Ishikawa (cell line): ENCODE measurements at regions not wholly inside any gene's neighbourhood (a gene's known extent, or its start where the extent isn't known, plus 50 kb on each side); places are given as distances from the start of the nearest gene placed in this dataset.
A peak's percentile ranks its signal among the peaks of the same experiment; 100 is the strongest.

ENCODE experiments used
- CEBPB ChIP-seq: IDR thresholded peaks from 2 replicates; pipeline ENCODE4 v1.6.1; 2012
- CREB1 ChIP-seq: IDR thresholded peaks from 2 replicates; pipeline ENCODE4 v1.6.1; 2012; ENCODE audit warnings: low read depth
- EGR1 ChIP-seq: IDR thresholded peaks from 2 replicates; pipeline ENCODE4 v1.6.1; 2012
- EP300 ChIP-seq: IDR thresholded peaks from 2 replicates; pipeline ENCODE4 v1.6.1; 2012; ENCODE audit warnings: borderline replicate concordance
- FOXM1 ChIP-seq: IDR thresholded peaks from 2 replicates; pipeline ENCODE4 v1.6.1; 2012; ENCODE audit warnings: low read depth, borderline replicate concordance
- NFIC ChIP-seq: IDR thresholded peaks from 2 replicates; pipeline ENCODE4 v1.6.1; 2012
- RAD21 ChIP-seq: IDR thresholded peaks from 2 replicates; pipeline ENCODE4 v1.6.1; 2012; ENCODE audit warnings: low read depth
- TAF1 ChIP-seq: IDR thresholded peaks from 2 replicates; pipeline ENCODE4 v1.6.1; 2012; ENCODE audit warnings: low read depth, mild to moderate bottlenecking
- TCF12 ChIP-seq: IDR thresholded peaks from 2 replicates; pipeline ENCODE4 v1.6.1; 2012; ENCODE audit warnings: low read depth
- TEAD4 ChIP-seq: IDR thresholded peaks from 2 replicates; pipeline ENCODE4 v1.6.1; 2012
- YY1 ChIP-seq: IDR thresholded peaks from 2 replicates; pipeline ENCODE4 v1.6.1; 2012; ENCODE audit warnings: low read depth
- ZBTB7A ChIP-seq: IDR thresholded peaks from 2 replicates; pipeline ENCODE4 v1.6.1; 2012; ENCODE audit warnings: low read depth
- TF ChIP-seq, protein P1 (sequence below): IDR thresholded peaks from 2 replicates; pipeline ENCODE4 v1.6.1; 2012
- TF ChIP-seq, protein P2 (sequence below): IDR thresholded peaks from 2 replicates; pipeline ENCODE4 v1.6.1; 2012
- TF ChIP-seq, protein P3 (sequence below): IDR thresholded peaks from 2 replicates; pipeline ENCODE4 v1.6.1; 2012; ENCODE audit warnings: low read depth, mild to moderate bottlenecking

DNA sequence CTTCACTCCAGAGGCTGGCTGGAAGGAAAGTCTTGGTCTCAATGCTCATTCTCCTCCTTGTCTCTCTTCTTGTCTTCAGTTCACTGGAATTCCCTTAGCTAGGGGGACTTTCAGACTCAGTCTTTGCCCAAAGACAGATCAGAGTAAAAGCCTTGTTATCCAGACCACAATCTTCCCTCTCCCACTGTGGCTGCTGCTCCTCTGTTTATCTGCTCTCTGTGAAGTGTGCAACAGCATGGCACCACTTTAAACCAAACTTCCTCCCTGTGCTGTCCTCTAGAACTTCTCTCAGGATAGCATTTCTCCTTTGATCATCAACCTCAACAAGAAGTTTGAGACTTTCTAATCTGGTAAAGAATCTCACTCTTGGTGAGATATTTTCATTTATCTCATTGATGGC is 530.1 kb upstream of the SLIT2 start:
- no peak for TF ChIP-seq EP300
- TF ChIP-seq, protein P1, sequence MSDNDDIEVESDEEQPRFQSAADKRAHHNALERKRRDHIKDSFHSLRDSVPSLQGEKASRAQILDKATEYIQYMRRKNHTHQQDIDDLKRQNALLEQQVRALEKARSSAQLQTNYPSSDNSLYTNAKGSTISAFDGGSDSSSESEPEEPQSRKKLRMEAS, result no peak
- TF ChIP-seq RAD21, result no peak
- no peak for TF ChIP-seq ZBTB7A
- TF ChIP-seq TAF1, result no peak
- TF ChIP-seq TCF12, result no peak
- TF ChIP-seq TEAD4, result no peak
- TF ChIP-seq CREB1, result no peak
- no peak for TF ChIP-seq EGR1
- TF ChIP-seq NFIC, result no peak
- no peak for TF ChIP-seq YY1
- TF ChIP-seq CEBPB, result no peak
- TF ChIP-seq, protein P2, sequence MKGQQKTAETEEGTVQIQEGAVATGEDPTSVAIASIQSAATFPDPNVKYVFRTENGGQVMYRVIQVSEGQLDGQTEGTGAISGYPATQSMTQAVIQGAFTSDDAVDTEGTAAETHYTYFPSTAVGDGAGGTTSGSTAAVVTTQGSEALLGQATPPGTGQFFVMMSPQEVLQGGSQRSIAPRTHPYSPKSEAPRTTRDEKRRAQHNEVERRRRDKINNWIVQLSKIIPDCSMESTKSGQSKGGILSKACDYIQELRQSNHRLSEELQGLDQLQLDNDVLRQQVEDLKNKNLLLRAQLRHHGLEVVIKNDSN, result no peak
- TF ChIP-seq, protein P3, sequence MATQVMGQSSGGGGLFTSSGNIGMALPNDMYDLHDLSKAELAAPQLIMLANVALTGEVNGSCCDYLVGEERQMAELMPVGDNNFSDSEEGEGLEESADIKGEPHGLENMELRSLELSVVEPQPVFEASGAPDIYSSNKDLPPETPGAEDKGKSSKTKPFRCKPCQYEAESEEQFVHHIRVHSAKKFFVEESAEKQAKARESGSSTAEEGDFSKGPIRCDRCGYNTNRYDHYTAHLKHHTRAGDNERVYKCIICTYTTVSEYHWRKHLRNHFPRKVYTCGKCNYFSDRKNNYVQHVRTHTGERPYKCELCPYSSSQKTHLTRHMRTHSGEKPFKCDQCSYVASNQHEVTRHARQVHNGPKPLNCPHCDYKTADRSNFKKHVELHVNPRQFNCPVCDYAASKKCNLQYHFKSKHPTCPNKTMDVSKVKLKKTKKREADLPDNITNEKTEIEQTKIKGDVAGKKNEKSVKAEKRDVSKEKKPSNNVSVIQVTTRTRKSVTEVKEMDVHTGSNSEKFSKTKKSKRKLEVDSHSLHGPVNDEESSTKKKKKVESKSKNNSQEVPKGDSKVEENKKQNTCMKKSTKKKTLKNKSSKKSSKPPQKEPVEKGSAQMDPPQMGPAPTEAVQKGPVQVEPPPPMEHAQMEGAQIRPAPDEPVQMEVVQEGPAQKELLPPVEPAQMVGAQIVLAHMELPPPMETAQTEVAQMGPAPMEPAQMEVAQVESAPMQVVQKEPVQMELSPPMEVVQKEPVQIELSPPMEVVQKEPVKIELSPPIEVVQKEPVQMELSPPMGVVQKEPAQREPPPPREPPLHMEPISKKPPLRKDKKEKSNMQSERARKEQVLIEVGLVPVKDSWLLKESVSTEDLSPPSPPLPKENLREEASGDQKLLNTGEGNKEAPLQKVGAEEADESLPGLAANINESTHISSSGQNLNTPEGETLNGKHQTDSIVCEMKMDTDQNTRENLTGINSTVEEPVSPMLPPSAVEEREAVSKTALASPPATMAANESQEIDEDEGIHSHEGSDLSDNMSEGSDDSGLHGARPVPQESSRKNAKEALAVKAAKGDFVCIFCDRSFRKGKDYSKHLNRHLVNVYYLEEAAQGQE, result no peak

DNA sequence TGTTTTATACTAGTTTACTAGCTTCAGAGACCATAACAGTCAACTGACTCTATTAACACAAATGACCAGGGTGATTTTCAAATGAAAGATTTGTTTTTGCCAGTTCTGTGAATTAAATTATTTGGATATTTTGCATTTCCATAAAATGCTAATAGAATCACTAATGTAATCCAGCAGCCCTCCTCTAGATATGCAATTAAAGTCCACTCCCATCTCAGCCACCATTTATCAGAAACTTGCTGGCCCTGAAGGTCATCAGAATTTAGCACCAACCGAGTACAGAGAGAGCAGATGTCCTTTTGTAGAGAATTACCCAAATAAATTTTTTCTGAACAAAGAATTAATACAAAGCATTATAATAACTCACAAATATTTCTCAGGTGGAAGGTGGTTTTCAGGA is 531.1 kb upstream of the SLIT2 start:
- TF ChIP-seq, protein P3, result no peak
- TF ChIP-seq YY1, result no peak
- TF ChIP-seq TCF12, result no peak
- no peak for TF ChIP-seq CREB1
- TF ChIP-seq, protein P1, result no peak
- no peak for TF ChIP-seq EP300
- no peak for TF ChIP-seq NFIC
- TF ChIP-seq EGR1, result no peak
- no peak for TF ChIP-seq TEAD4
- TF ChIP-seq RAD21, result no peak
- TF ChIP-seq TAF1, result no peak
- no peak for TF ChIP-seq CEBPB

DNA sequence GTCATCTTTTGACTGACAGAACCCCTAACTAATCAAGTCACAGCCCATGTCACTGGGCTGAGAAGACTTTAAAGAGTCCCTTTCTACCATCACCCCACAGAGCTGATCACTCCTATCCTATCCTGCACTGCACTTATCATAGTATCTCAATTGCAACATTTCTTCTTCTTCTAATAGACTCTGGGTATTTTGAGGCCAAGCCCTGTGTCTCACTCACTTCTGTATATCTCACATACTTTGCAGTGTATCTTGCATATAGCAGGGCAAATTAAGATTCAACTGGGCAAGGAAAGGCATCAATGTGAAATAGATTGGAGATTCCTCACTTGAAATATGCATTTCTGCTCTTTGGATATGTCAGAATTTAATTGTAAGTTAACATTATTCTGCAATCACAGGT is 531.5 kb upstream of the SLIT2 start:
- no peak for TF ChIP-seq EP300
- TF ChIP-seq EGR1, result no peak
- TF ChIP-seq CEBPB, result no peak
- TF ChIP-seq RAD21, result no peak
- TF ChIP-seq, protein P1, result no peak
- no peak for TF ChIP-seq FOXM1
- no peak for TF ChIP-seq TAF1
- TF ChIP-seq TCF12, result no peak
- TF ChIP-seq CREB1, result no peak
- no peak for TF ChIP-seq YY1
- TF ChIP-seq, protein P2, result no peak
- TF ChIP-seq, protein P3, result no peak
- no peak for TF ChIP-seq TEAD4
- TF ChIP-seq NFIC, result no peak

DNA sequence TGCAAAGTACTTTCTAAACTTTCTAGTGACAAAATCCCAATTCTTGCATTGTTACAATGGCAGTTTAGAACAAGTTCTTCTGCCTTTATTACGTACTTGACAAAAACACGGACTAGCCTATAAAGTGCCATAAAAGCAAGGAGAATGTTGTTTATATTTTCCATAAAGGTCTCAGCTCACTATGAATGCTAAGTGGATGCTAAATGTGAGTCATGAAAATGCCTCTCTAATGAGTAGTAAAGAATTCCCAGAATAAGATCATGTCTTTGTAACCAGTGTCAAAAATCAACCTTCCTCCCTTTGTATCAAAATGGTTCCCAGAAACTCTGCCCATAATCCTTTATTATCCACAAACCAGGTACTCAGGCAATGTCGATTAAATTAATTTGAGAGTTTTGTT is 539.8 kb upstream of the SLIT2 start:
- no peak for TF ChIP-seq TCF12
- peak; percentile 37; the same call in 1 of the 2 replicates for TF ChIP-seq TEAD4

DNA sequence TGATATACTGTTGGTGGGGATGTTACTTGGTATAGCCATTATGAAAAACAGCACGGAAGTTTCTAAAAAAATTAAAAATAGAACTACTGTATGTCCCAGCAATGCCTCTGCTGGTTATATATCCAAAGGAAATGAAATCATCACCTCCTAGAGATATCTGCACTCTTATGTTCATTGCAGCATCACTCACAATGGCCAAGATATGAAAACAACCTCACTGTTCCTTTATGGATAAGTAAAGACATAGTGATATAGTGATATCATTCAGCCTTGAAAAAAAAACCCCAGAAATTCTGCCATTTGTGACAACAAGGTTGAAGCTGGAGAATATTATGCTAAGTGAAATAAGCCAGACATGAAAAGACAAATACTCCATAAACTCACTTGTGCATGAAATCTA is 543.8 kb upstream of the SLIT2 start:
- TF ChIP-seq TCF12 (no peak), EP300 (no peak)
- TF ChIP-seq, protein P1, result no peak
- TF ChIP-seq, protein P2, result no peak
